MM.1S (cell line): ENCODE measurements at regions not wholly inside any gene's neighbourhood (a gene's known extent, or its start where the extent isn't known, plus 50 kb on each side); places are given as distances from the start of the nearest gene placed in this dataset.

Experiments
- CTCF ChIP-seq: fragments of 300-600 bp; sonication (generic); IDR thresholded peaks from 2 replicates; pipeline ENCODE4 v1.5.1; 2016; ENCODE audit warnings: antibody characterized with exemption, low read length, mixed read lengths
- EZH2phosphoT487 ChIP-seq: fragments of 300-600 bp; sonication (generic); IDR thresholded peaks from 2 replicates; pipeline ENCODE4 v1.6.1; 2018; ENCODE audit warnings: antibody characterized with exemption, low read length

- TF ChIP-seq CTCF: no peak
- no peak for TF ChIP-seq EZH2phosphoT487
These were observed 597.4 kb upstream of the CDH5 start for GRCh38 chr16:65769055-65769465.
